ENCODE measurements at regions not wholly inside any gene's neighbourhood (a gene's known extent, or its start where the extent isn't known, plus 50 kb on each side); places are given as distances from the start of the nearest gene placed in this dataset.

GRCh38 chr16:59959311-59959710 is 1225.2 kb upstream of the GOT2 start:
- TF ChIP-seq CTCF (IDR thresholded peaks at IDR 0.05) (no peak), POLR2AphosphoS5 (IDR thresholded peaks at IDR 0.05) (no peak), POLR2A (IDR thresholded peaks at IDR 0.05) (no peak)
